ENCODE measurements at regions not wholly inside any gene's neighbourhood (a gene's known extent, or its start where the extent isn't known, plus 50 kb on each side); places are given as distances from the start of the nearest gene placed in this dataset.

GRCh38 chr2:154912215-154912614, 213.7 kb downstream of the KCNJ3 start:
- TF ChIP-seq HMGN3 (IDR thresholded peaks at IDR 0.05; ENCODE audit: borderline replicate concordance, extremely low read depth, insufficient read length, low read depth, low read length) (no peak), BHLHE40 (IDR thresholded peaks at IDR 0.05; ENCODE audit: low read length) (no peak), RAD21 (CRISPR knock-in tag; conservative IDR thresholded peaks at IDR 0.05 in 1 of 2, IDR thresholded peaks at IDR 0.05 in 1 of 2) (no peak), CTCF (IDR thresholded peaks at IDR 0.05 in 2 of 3, conservative IDR thresholded peaks at IDR 0.05 in 1 of 3; ENCODE audit: insufficient read depth in 2 of 3, low read depth in 1 of 3, low read length in 3 of 3) (no peak), ELF4 (CRISPR knock-in tag; IDR thresholded peaks at IDR 0.05) (no peak), SAFB (IDR thresholded peaks at IDR 0.05; ENCODE audit: borderline replicate concordance, low read depth, low read length) (no peak)

Data from K562 (cell line).